HUES64 (cell line): ENCODE measurements at regions not wholly inside any gene's neighbourhood (a gene's known extent, or its start where the extent isn't known, plus 50 kb on each side); places are given as distances from the start of the nearest gene placed in this dataset.
A peak's percentile ranks its signal among the peaks of the same experiment; 100 is the strongest.

Experiments
- H3K27ac ChIP-seq: 2 replicates; pipeline ENCODE4 v1.7.0; 2013; ENCODE audit warnings: low read depth, low read length, inconsistent platforms
- H3K27me3 ChIP-seq: 2 replicates; pipeline ENCODE4 v1.6.1; 2013; ENCODE audit warnings: mild to moderate bottlenecking, low read length; ENCODE audit not compliant: insufficient read depth
- H3K36me3 ChIP-seq: 2 replicates; pipeline ENCODE4 v1.6.1; 2013; ENCODE audit warnings: mild to moderate bottlenecking, low read length; ENCODE audit not compliant: insufficient read depth
- H3K4me1 ChIP-seq: 2 replicates; pipeline ENCODE4 v1.6.1; 2013; ENCODE audit warnings: mild to moderate bottlenecking, low read length, moderate library complexity; ENCODE audit not compliant: insufficient read depth
- H3K4me3 ChIP-seq: 2 replicates; pipeline ENCODE4 v1.5.1; 2013; ENCODE audit warnings: mild to moderate bottlenecking, low read length, moderate library complexity
- H3K9ac ChIP-seq: 2 replicates; pipeline ENCODE4 v1.6.1; 2013; ENCODE audit warnings: mild to moderate bottlenecking, low read depth, low read length
- H3K9me3 ChIP-seq: 2 replicates; pipeline ENCODE4 v1.6.1; 2013; ENCODE audit warnings: low read depth, low read length; ENCODE audit not compliant: insufficient read depth
- WGBS: fragments of 150-250, 120-280 bp; methylation state at CpG from one replicate; pipeline ENCODE4 v1.1.7; 2013; ENCODE audit warnings: missing lambda C conversion rate; 5-methylcytosine and 5-hydroxymethylcytosine counted together

- H3K27ac ChIP-seq: no peak overlapping the region
- no peaks in the 10 kb centered on the region for H3K4me1 ChIP-seq
- H3K4me3 ChIP-seq: no peak overlapping the region
- no peaks in the 10 kb centered on the region for H3K36me3 ChIP-seq
- H3K9me3 ChIP-seq: peaks cover 7% of the 10 kb centered on the region; the same call in 1 of the 2 replicates
- 75% methylated on average over 2 of the region's 3 CpGs for WGBS
- no peak overlapping the region for H3K9ac ChIP-seq
- peaks cover 3% of the 10 kb centered on the region for H3K27me3 ChIP-seq
These were observed 81.6 kb downstream of the TMEM174 start for GRCh38 chr5:73254642-73255041.

- H3K27ac ChIP-seq: no peak overlapping the region
- 94% methylated on average over 3 of the region's 3 CpGs for WGBS
- no peak overlapping the region for H3K9ac ChIP-seq
- no peaks in the 10 kb centered on the region for H3K4me1 ChIP-seq
- no peaks in the 10 kb centered on the region for H3K36me3 ChIP-seq
- no peak overlapping the region for H3K4me3 ChIP-seq
- H3K9me3 ChIP-seq: peaks cover 7% of the 10 kb centered on the region; the same call in 1 of the 2 replicates
- H3K27me3 ChIP-seq: peaks cover 15% of the 10 kb centered on the region
These were observed 80.2 kb downstream of the TMEM174 start for GRCh38 chr5:73253047-73253660.

GRCh38 chr5:73250645-73251044, 77.7 kb downstream of the TMEM174 start:
- 76% methylated on average over 2 of the region's 2 CpGs for WGBS
- H3K27ac ChIP-seq: no peak overlapping the region
- peaks cover 29% of the 10 kb centered on the region for H3K27me3 ChIP-seq
- H3K36me3 ChIP-seq: no peaks in the 10 kb centered on the region
- H3K9ac ChIP-seq: no peak overlapping the region
- no peak overlapping the region for H3K4me3 ChIP-seq
- no peaks in the 10 kb centered on the region for H3K9me3 ChIP-seq
- H3K4me1 ChIP-seq: peaks cover 14% of the 10 kb centered on the region

- WGBS: 87% methylated on average over 1 of the region's 2 CpGs
- Histone ChIP-seq H3K9me3 (no peaks in the 10 kb centered on the region), H3K4me3 (no peak overlapping the region), H3K4me1 (peaks cover 20% of the 10 kb centered on the region), H3K27ac (no peak overlapping the region), H3K36me3 (no peaks in the 10 kb centered on the region), H3K9ac (no peak overlapping the region), H3K27me3 (peaks cover 55% of the 10 kb centered on the region)
These were observed 69.7 kb downstream of the TMEM174 start for GRCh38 chr5:73242735-73243134.

DNA sequence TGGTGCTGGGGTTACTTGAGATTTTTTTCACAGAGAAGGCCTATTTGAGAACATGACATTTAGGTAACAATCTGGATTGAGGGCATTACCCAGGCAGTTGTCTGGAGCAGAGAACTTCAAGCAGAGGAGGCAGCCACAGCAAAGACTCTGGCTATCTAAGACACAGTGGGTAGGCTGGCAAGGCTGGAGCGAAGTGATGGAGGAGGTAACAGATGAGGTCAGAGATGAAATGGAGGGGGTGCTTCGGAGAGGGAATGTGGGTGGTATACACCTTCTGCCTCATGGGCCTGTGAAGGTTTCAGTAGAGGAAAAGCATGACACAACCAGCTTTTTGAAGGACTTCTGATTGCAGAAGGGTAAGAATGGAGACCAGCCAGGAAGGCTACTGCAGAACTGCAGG, 65.9 kb downstream of the TMEM174 start:
- Histone ChIP-seq H3K27me3 (peaks cover 74% of the 10 kb centered on the region), H3K4me1 (peaks cover 6% of the 10 kb centered on the region), H3K4me3 (no peak overlapping the region), H3K27ac (no peak overlapping the region), H3K36me3 (no peaks in the 10 kb centered on the region), H3K9ac (no peak overlapping the region), H3K9me3 (no peaks in the 10 kb centered on the region)
- 89% methylated on average over 2 of the region's 2 CpGs for WGBS

DNA sequence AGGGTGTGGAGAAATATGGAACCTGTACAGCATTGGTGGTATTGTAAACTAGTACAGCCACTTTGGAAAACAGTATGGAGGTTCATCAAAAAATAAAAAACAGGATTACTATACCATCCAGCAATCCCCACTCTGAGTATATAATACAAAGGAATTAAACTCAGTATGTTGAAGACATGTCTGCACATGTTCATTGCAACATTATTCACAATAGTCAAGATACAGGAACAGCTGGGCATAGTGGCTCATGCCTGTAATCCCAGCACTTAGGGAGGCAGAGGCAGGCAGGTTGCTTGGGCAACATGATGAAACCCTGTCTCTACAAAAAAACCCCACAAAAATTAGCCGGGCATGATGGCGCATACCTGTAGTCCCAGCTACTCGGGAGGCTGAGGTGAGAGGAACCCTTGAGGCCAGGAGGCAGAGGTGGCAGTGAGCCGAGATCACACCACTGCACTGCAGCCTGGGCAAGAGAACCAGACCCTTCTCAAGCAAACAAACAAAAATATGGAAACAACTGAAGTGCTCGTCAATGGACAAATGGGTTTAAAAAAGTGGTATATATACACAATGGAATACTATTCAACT, 63.6 kb downstream of the TMEM174 start:
- Histone ChIP-seq H3K4me1 (peaks cover 16% of the 10 kb centered on the region), H3K36me3 (no peaks in the 10 kb centered on the region), H3K4me3 (no peak overlapping the region), H3K9me3 (no peaks in the 10 kb centered on the region), H3K27ac (no peak overlapping the region), H3K9ac (no peak overlapping the region), H3K27me3 (peaks cover 93% of the 10 kb centered on the region)
- whole genome bisulfite sequencing: 90% methylated on average over 4 of the region's 5 CpGs

DNA sequence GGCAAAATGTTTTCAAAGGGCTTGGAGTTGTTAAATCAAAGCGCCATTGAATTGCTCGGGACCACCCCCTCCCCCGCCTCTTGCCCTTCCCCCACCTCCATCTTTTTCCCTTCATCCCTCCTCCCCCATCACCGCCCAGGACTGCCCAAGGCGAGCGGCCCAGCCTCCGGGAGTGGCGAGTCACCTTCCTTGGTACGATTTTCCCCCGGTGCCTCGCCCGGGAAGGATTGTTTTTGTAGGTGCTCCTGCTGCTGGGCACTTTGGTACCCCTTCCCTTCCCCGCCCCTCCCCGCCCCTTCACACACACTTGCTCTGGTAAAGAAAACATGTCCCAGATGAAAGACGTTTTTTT, 61.2 kb downstream of the TMEM174 start:
- H3K9me3 ChIP-seq: no peaks in the 10 kb centered on the region
- peaks cover 28% of the 10 kb centered on the region for H3K4me1 ChIP-seq
- WGBS: 0% methylated on average over 15 of the region's 15 CpGs
- peak overlapping the region; percentile 42 for H3K4me3 ChIP-seq
- peaks cover 95% of the 10 kb centered on the region for H3K27me3 ChIP-seq
- H3K27ac ChIP-seq: no peak overlapping the region
- H3K9ac ChIP-seq: no peak overlapping the region
- H3K36me3 ChIP-seq: no peaks in the 10 kb centered on the region

DNA sequence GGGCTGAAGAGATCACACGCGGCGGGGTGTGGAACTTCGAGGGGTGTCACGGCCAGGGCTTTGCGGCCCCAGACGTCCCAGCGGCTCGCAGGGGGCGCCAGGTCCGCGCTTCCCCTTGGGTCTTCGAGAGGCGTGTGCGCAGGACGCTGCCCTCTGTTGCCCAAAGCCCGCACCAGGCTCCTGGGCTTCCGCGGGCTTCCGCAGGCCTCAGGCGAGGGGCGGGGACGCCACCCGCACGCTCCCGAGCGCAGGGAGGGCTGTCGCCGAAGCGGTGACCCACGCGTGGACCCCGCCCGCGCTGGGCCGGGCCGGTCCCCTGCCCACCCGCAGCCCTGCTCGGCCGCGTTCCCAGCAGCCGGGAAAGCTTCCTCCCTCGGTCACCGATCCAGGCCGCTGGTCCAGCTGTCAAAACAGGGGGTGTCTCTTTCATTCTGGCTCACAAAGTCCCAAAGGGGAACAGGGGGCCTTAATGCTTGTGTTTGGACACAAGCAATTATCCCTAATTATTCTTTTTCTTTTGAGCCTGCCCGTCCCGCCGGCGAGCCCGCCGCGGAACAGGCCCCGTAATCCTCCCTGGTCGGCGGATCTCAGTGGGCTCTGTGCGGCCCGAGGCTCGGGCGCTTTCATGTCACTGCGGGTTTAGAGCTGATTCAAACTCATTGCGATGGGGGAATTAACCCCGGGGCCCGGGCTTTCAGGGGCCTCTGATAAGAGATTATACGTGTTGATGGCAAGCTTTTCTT, 60.6 kb downstream of the TMEM174 start:
- H3K4me1 ChIP-seq: peaks cover 28% of the 10 kb centered on the region
- H3K4me3 ChIP-seq: peak overlapping the region; percentile 42
- no peaks in the 10 kb centered on the region for H3K9me3 ChIP-seq
- no peak overlapping the region for H3K9ac ChIP-seq
- peaks cover 96% of the 10 kb centered on the region for H3K27me3 ChIP-seq
- H3K27ac ChIP-seq: no peak overlapping the region
- WGBS: under 1% methylated on average over 64 of the region's 64 CpGs
- H3K36me3 ChIP-seq: no peaks in the 10 kb centered on the region

- Histone ChIP-seq H3K27ac (no peak overlapping the region), H3K27me3 (peaks cover 96% of the 10 kb centered on the region), H3K4me3 (peak overlapping the region; percentile 42), H3K4me1 (peaks cover 28% of the 10 kb centered on the region), H3K9me3 (no peaks in the 10 kb centered on the region), H3K9ac (no peak overlapping the region), H3K36me3 (no peaks in the 10 kb centered on the region)
- 6% methylated on average over 17 of the region's 17 CpGs for WGBS
These were observed 60.1 kb downstream of the TMEM174 start for GRCh38 chr5:73233053-73233460.

- Histone ChIP-seq H3K36me3 (no peaks in the 10 kb centered on the region), H3K9me3 (no peaks in the 10 kb centered on the region), H3K4me1 (peaks cover 28% of the 10 kb centered on the region), H3K27ac (no peak overlapping the region), H3K27me3 (peaks cover 99% of the 10 kb centered on the region), H3K4me3 (peak overlapping the region; percentile 42), H3K9ac (no peak overlapping the region)
- 6% methylated on average over 39 of the region's 39 CpGs for WGBS
These were observed 59.5 kb downstream of the TMEM174 start for GRCh38 chr5:73232266-73233041.

GRCh38 chr5:73231246-73231778, 58.3 kb downstream of the TMEM174 start:
- peaks cover 28% of the 10 kb centered on the region for H3K4me1 ChIP-seq
- peaks cover 100% of the 10 kb centered on the region for H3K27me3 ChIP-seq
- H3K4me3 ChIP-seq: no peak overlapping the region
- no peaks in the 10 kb centered on the region for H3K9me3 ChIP-seq
- no peak overlapping the region for H3K27ac ChIP-seq
- 62% methylated on average over 3 of the region's 4 CpGs for WGBS
- H3K9ac ChIP-seq: no peak overlapping the region
- H3K36me3 ChIP-seq: no peaks in the 10 kb centered on the region
